Pancreas (tissue), 10 donors: ENCODE measurements at regions not wholly inside any gene's neighbourhood (a gene's known extent, or its start where the extent isn't known, plus 50 kb on each side); places are given as distances from the start of the nearest gene placed in this dataset.

ENCODE experiments used
- ATAC-seq, 4 donors: fragments of 200-7000 bp; cut with Tn5 transposase; one replicate each; pipeline versions ENCODE4 v1.8.0 to v1.9.1; 2020; ENCODE audit warnings: mild to moderate bottlenecking in 4 of 4, moderate library complexity in 4 of 4
- DNase-seq, 6 donors: peaks; one replicate each; pipeline ENCODE4 v3.0.0-alpha.2; 2020
- FAIRE-seq: peaks from 2 replicates; lab custom pipeline; 2012; peaks lifted over from hg19 to GRCh38; lab: Jason Lieb, UNC
- H3K27ac ChIP-seq, 4 donors: fragments of 200-600 bp; sonication (generic); 1 replicate in 3 of 4; 2 replicates in 1 of 4; pipeline versions ENCODE4 v1.5.0 to v1.8.0; 2020
- H3K27me3 ChIP-seq, 4 donors: fragments of 200-600 bp; one replicate each; pipeline ENCODE4 v1.8.0; 2021
- H3K36me3 ChIP-seq, 3 donors: fragments of 200-600 bp; sonication (generic) in 1 of 3; one replicate each; pipeline versions ENCODE4 v1.5.0 to v1.8.0; 2020 to 2021
- H3K4me1 ChIP-seq, 3 donors: fragments of 200-600 bp; one replicate each; pipeline ENCODE4 v1.8.0; 2021
- H3K4me3 ChIP-seq, 4 donors: fragments of 200-600 bp; sonication (generic) in 2 of 4; one replicate each; pipeline versions ENCODE4 v1.5.0 to v1.8.0; 2020 to 2021
- H3K9me3 ChIP-seq, 4 donors: fragments of 200-600 bp; one replicate each; pipeline ENCODE4 v1.8.0; 2021
- CTCF ChIP-seq, 4 donors: fragments of 200-600 bp; sonication (generic) in 3 of 4; IDR thresholded peaks; one replicate each; pipeline versions ENCODE4 v1.5.0 to v1.8.0; 2021; ENCODE audit warnings: antibody characterized with exemption in 4 of 4
- WGBS, 2 donors: extraction: QIAGEN DNeasy Blood & Tissue Kit; methylation state at CpG; one replicate each; pipeline ENCODE4 v1.1.7; 2013; 5-methylcytosine and 5-hydroxymethylcytosine counted together
- intact Hi-C, 3 donors: fragments of 100-400 bp; cut with DNase I; formaldehyde crosslinking; loops; one replicate each; pipeline versions ENCODE4 v1.11.1 to v1.14.2; 2022
- donor health status: healthy with polysubstance abuse.
- donor health status: DM: no; HTN: no; CAD: no; lungs with moderate emphysema.
- donor health status: DM: no; HTN: no; CAD: no.
- donor health status: control.
- donor health status: control.
- donor health status: Bipolar disorder and iron deficiency.
- donor health status: DM: yes; HTN: yes; CAD: no.
- donor health status: DM: no; HTN: no; CAD: no.
- donor health status: DM: no; HTN: no; CAD: no.
- donor health status: DM: yes; HTN: yes; CAD: no.

DNA sequence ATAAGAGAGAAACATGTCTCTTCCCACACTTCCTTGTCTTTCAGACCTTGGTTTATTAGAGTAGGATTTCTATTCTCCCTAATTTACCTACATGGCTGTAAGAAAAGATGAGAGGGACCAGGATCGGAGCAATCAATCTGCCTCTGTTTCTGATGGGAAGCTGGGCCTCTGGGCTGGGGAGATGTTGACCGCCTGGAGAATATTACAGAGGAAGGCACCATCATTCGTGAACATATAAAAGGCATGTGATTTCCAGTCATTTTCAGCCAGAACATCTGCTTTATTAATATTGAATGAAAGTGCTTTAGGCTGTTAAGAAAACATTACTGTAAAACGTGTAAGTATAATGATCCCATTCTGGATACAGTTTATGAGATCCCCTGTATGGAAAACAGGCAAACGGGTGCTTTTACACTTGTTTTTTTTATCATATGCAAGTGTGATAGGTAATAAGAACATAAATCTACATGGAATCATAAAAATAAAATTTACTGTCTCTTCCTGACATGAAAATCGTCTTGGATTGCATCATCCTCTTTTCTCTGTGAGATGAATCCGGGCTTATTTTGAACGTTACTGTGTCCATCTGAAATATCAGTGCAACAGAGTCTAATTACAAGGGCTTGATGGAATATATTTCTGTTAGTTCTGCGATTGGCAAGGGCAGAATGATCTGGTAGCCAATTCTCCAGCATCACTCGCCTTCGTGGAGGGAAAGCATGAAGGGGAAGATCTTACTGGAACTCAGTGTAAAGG, 94.5 kb upstream of the BAIAP2L1 start:
- no peaks in the 10 kb centered on the region for H3K36me3 ChIP-seq
- no peak overlapping the region for H3K27ac ChIP-seq
- TF ChIP-seq CTCF (IDR thresholded peaks at IDR 0.05) = no peak
- FAIRE-seq (no peak), ATAC-seq (no peak), DNase-seq (no peak)
- intact Hi-C loops = no loop called here
- no peak overlapping the region for H3K4me3 ChIP-seq
- WGBS, 2 donors = 63 to 75% methylated on average over 11 of the region's 11 CpGs
- no peaks in the 10 kb centered on the region for H3K27me3 ChIP-seq
- H3K4me1 ChIP-seq = no peaks in the 10 kb centered on the region
- no peaks in the 10 kb centered on the region for H3K9me3 ChIP-seq

DNA sequence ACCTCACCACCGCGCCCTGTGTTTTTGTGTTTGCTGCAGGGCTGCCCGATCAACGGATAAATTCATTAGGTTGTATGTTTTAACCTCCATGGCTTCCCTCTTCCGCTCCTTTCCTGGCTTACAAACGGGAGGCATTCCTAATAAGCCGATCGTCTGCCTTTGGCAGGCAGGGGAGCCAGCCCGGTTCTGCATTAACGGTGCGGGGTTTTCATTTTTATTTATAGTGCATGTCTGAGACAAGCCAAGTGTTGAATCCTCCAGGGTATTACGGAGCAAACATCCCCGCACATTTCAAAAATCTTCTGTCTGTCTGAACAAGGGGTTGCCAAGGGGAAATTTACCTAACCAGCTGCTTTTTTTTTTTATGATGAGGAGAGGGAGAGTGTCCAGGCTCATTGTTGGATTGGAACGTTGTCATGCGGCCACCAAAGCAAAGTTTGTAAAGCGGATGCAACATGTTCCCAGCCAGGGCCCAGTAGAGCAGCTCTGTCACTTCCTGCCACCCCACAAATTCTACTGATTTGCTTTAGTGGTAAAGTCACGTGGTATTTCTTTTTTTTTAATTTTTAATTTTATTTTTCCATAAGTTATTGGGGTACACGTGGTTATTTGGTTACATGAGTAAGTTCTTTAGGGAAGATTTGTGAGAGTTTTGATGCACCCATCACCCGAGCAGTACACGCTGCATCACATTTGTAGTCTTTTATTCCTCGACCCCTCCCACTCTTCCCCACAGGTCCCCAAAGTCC, 92.3 kb upstream of the BAIAP2L1 start:
- DNase-seq (no peak), ATAC-seq (no peak), FAIRE-seq (no peak)
- H3K27me3 ChIP-seq = no peaks in the 10 kb centered on the region
- H3K4me1 ChIP-seq = no peaks in the 10 kb centered on the region
- H3K9me3 ChIP-seq = no peaks in the 10 kb centered on the region
- WGBS, 2 donors = 72 to 79% methylated on average over 21 of the region's 21 CpGs
- intact Hi-C loops = no loop called here
- no peaks in the 10 kb centered on the region for H3K36me3 ChIP-seq
- H3K27ac ChIP-seq = no peak overlapping the region
- H3K4me3 ChIP-seq = no peak overlapping the region
- no peak for TF ChIP-seq CTCF (IDR thresholded peaks at IDR 0.05)

- no peak overlapping the region for H3K27ac ChIP-seq
- no peaks in the 10 kb centered on the region for H3K4me1 ChIP-seq
- FAIRE-seq = no peak
- H3K4me3 ChIP-seq = no peak overlapping the region
- no peak for TF ChIP-seq CTCF (IDR thresholded peaks at IDR 0.05)
- H3K36me3 ChIP-seq = no peaks in the 10 kb centered on the region
- no peak for ATAC-seq
- 33 to 41% methylated on average over 7 of the region's 7 CpGs for WGBS, 2 donors
- H3K9me3 ChIP-seq = no peaks in the 10 kb centered on the region
- no peaks in the 10 kb centered on the region for H3K27me3 ChIP-seq
- DNase-seq = no peak
- intact Hi-C loops = no loop called here
Observed at GRCh38 chr7:98488167-98488566, 87.3 kb upstream of the BAIAP2L1 start.

- DNase-seq (no peak), ATAC-seq (no peak), FAIRE-seq (no peak)
- Histone ChIP-seq H3K36me3 (no peaks in the 10 kb centered on the region), H3K4me1 (no peaks in the 10 kb centered on the region), H3K9me3 (no peaks in the 10 kb centered on the region), H3K4me3 (no peak overlapping the region), H3K27ac (no peak overlapping the region), H3K27me3 (no peaks in the 10 kb centered on the region)
- no peak for TF ChIP-seq CTCF (IDR thresholded peaks at IDR 0.05)
- intact Hi-C loops = no loop called here
- 66 to 72% methylated on average over 11 of the region's 11 CpGs for WGBS, 2 donors
Observed at GRCh38 chr7:98483964-98484545, 83.2 kb upstream of the BAIAP2L1 start.
